GM21447 (cell line): ENCODE measurements at regions not wholly inside any gene's neighbourhood (a gene's known extent, or its start where the extent isn't known, plus 50 kb on each side); places are given as distances from the start of the nearest gene placed in this dataset.
"Not testable (repeated sequence)": the region's sequence is repeated elsewhere in the genome, so short reads cannot be mapped to it uniquely, and the experiment has no call there.

Source experiments
- ATAC-seq: cut with Tn5 transposase; IDR thresholded peaks from one replicate; pipeline ENCODE4 v1.9.1; 2021; ENCODE audit not compliant: unreplicated experiment

DNA sequence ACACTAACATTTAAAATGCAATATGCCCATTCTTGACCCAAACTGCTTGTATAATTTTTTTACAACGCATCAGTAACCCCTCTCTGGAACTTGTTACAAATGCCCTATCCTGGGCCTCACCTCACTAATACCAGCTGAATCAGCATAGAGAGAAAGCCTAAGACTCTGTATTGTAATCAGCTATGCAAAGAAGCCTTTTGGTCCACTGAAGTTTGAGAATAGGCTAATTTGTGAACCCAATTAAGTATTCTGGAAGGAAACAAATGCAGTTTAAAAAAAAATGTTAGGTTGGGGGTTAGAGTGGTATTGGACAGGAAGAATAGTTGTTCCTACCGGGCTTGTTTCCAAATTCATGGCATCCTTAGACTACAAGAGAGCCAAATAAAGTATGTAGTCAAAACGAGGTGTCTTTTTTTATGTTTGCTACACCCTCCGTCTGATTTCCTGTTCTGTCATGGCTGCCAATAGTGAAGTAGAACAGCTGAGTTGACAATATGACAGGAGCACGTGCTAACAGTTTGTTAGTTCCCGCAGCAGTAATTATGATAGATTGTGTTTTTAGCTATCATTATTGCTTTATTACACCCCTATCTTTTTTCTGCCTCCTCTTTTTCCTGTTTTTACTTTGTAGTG is 1048.7 kb upstream of the NUDT12 start:
- no peak for ATAC-seq

DNA sequence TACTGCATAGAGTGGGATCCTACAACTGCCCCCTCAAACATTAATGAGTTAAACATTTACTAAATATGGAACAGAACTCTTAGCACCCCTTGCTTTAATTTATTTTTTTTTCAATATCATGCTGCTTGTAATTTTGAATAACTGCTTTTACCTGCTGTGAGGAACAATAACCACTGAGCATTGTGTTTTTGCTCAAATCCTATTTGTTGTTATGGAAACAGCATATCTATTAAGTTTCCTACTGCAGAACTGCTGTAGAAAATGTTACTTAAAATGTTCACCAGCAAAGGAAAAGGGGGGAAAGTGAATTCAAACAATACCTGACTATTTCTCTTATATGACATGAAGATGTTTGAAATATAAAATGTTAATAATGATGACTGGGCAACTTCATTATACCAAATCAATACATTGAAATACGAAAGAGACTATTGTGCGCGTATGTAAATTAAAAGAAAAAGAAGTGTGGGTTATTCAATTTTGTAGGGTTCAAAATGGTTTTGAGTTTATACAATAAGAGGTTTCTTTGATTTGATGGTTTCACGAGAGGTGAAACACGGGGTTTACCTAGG is 1043.8 kb upstream of the NUDT12 start:
- ATAC-seq = no peak

DNA sequence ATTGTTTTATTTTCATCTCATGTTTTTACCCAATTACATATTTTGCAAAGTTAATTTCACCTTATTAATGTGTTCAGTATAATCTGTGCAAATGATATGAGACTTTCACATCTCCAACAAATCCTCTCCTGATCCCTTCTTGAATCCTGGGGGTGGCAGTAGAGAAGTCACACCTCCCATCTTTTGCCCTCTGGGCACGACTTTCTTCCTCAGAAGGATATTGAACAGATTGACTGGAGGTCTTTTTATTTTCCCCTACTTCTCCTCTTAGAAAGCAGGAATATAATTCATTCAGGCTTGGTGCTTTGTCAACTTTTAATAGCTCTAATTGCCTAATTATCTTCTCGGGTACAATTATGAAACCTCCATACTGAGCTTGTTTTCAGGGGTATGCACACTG is 1037.1 kb upstream of the NUDT12 start:
- ATAC-seq = no peak

GRCh38 chr5:104598285-104598684 is 1035.7 kb upstream of the NUDT12 start:
- no peak for ATAC-seq

GRCh38 chr5:104594850-104595249 is 1032.3 kb upstream of the NUDT12 start:
- ATAC-seq = no peak

GRCh38 chr5:104576677-104577076 is 1014.1 kb upstream of the NUDT12 start:
- no peak for ATAC-seq

GRCh38 chr5:104573949-104574709 is 1011.5 kb upstream of the NUDT12 start:
- no peak for ATAC-seq

- ATAC-seq = no peak
These were observed 1007.0 kb upstream of the NUDT12 start for GRCh38 chr5:104569621-104570020.

GRCh38 chr5:104564530-104564929 is 1001.9 kb upstream of the NUDT12 start:
- no peak for ATAC-seq

GRCh38 chr5:104556957-104557356 is 994.4 kb upstream of the NUDT12 start:
- no peak for ATAC-seq

DNA sequence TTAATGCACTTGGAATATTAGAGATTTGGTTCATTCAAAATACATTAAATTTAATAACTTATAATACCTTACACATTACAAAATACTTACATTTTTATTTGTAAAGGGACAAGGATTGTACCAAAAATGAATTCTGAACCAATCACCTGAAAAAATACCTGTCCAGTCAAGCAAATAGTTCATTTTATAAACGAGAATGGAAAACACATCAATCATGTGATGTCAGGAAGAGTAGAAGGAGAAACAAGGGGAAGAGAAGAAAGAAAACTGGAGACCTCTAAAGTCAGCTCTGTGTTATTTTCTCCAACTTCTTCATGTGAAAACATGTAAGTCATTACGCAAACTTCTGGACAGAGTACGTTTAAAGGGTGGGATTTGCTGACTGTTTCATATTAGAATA is 989.0 kb upstream of the NUDT12 start:
- ATAC-seq = no peak

GRCh38 chr5:104546871-104547270 is 984.3 kb upstream of the NUDT12 start:
- not testable (repeated sequence) for ATAC-seq

- ATAC-seq = no peak
These were observed 978.7 kb upstream of the NUDT12 start for GRCh38 chr5:104541141-104541785.

GRCh38 chr5:104540448-104540847 is 977.9 kb upstream of the NUDT12 start:
- ATAC-seq = no peak

GRCh38 chr5:104539618-104540350 is 977.2 kb upstream of the NUDT12 start:
- ATAC-seq = no peak

GRCh38 chr5:104538734-104539133 is 976.1 kb upstream of the NUDT12 start:
- ATAC-seq = no peak

DNA sequence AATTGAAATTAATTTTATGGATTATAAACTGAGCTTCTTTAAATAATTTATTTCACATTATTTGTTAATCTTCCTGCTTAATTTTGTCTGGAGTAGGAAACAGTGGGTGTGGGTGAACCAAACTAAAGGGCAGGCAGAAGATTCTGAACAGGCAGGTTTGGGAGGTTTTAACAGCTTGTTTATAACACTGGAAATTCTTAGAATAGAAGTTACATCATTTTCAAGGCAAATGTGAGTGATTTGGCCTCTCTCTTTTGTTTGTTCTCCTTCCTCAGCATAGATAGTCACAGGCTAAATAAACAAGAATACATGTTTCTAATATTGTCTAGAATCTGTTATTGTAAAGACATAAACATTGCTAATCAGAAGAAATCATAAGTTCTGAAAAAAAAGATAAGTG is 970.9 kb upstream of the NUDT12 start:
- ATAC-seq = no peak

- no peak for ATAC-seq
These were observed 964.3 kb upstream of the NUDT12 start for GRCh38 chr5:104526866-104527265.

DNA sequence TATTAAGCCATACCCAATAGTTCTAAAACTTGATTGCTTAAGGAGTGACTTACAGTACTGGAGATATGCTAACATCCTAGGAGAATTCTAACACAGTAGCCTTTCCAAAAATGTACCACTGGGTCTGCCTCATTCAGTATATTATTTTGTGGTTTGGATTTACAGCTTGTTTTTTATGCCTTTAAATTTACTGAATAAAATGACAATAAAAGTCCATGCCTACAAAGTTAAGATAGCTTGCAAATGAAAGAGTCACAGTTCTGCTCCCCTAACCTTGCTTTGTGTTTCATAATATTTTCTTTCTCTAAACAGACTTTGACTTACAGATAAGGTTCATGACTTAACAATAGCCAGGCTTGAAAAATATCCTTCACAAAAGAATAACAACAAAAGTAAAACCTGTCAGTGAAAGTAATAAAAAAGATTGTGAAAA is 951.1 kb upstream of the NUDT12 start:
- no peak for ATAC-seq

- no peak for ATAC-seq
These were observed 950.6 kb upstream of the NUDT12 start for GRCh38 chr5:104513121-104513602.
